Activated naive CD8-positive, alpha-beta T cell treated with anti-CD3 and anti-CD28 coated beads, Interleukin-2, amount 50 U/mL, for 24 hours (primary cell): ENCODE measurements at regions not wholly inside any gene's neighbourhood (a gene's known extent, or its start where the extent isn't known, plus 50 kb on each side); places are given as distances from the start of the nearest gene placed in this dataset.
"Not testable (repeated sequence)": the region's sequence is repeated elsewhere in the genome, so short reads cannot be mapped to it uniquely, and the experiment has no call there.

Source experiments
- ATAC-seq: fragments of 150-1000 bp; cut with Tn5 transposase; one replicate; pipeline ENCODE4 v1.10.0; 2021
- DNase-seq: peaks from one replicate; pipeline ENCODE4 v3.0.0; 2021
- H3K27ac Mint-ChIP-seq: one replicate; pipeline ENCODE4 v1.8.0; 2021; ENCODE audit warnings: mild to moderate bottlenecking, mixed read lengths
- H3K27me3 Mint-ChIP-seq: one replicate; pipeline ENCODE4 v1.8.0; 2021; ENCODE audit warnings: mixed read lengths
- H3K36me3 Mint-ChIP-seq: one replicate; pipeline ENCODE4 v1.8.0; 2021; ENCODE audit warnings: low read depth, mixed read lengths
- H3K4me1 Mint-ChIP-seq: one replicate; pipeline ENCODE4 v1.8.0; 2021; ENCODE audit warnings: mixed read lengths
- H3K4me3 Mint-ChIP-seq: one replicate; pipeline ENCODE4 v1.8.0; 2021; ENCODE audit warnings: mild to moderate bottlenecking, moderate library complexity, mixed read lengths
- H3K9me3 Mint-ChIP-seq: one replicate; pipeline ENCODE4 v1.8.0; 2021; ENCODE audit warnings: mixed read lengths

DNA sequence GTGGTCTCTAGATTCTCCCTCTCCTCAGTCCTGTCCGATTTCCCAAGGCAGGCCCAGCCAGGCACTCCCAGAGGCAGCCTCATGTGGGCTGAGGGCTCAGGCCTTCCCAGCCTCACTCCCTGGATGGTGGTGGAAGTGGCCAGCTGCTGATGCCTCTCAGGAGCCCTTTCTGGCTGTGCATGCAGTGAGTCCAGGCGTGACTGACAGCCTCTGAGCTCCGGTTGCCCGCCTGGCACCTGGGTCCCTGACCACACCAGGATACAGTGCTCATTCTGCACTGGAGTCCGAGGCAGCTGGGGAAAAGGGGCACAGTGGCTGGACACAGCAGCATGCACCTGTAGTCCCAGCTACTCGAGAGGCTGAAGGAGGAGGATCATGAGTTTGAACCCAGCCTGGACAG lies 132.6 kb downstream of the CUL2 start:
- no peak overlapping the region for H3K27ac Mint-ChIP-seq
- DNase-seq = no peak
- H3K36me3 Mint-ChIP-seq = no peaks in the 10 kb centered on the region
- no peak overlapping the region for H3K4me3 Mint-ChIP-seq
- H3K9me3 Mint-ChIP-seq = no peaks in the 10 kb centered on the region
- no peaks in the 10 kb centered on the region for H3K27me3 Mint-ChIP-seq
- peak; percentile 24 for ATAC-seq
- no peaks in the 10 kb centered on the region for H3K4me1 Mint-ChIP-seq

DNA sequence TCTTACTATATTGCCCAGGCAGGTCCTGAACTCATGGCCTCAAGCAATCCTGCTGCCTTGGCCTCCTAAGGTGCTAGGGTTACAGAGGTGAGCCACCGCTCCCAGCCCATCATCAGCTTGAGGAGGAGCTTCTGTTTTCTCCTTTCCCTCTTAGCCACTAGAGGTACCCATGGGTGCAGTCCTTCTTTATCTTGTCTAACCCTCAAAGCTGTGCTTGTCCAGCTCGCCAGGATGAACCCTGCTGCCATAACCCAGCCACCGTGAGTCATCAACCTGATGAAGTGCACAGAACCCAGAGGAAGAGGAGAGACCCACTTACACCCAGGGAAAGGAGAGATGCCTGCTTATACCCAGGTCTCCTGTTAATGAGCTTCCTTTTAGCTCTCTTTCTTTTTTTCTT lies 133.4 kb downstream of the CUL2 start:
- H3K27ac Mint-ChIP-seq = no peak overlapping the region
- no peaks in the 10 kb centered on the region for H3K9me3 Mint-ChIP-seq
- no peak overlapping the region for H3K4me3 Mint-ChIP-seq
- no peaks in the 10 kb centered on the region for H3K4me1 Mint-ChIP-seq
- H3K36me3 Mint-ChIP-seq = no peaks in the 10 kb centered on the region
- DNase-seq = no peak
- no peak for ATAC-seq
- no peaks in the 10 kb centered on the region for H3K27me3 Mint-ChIP-seq

DNA sequence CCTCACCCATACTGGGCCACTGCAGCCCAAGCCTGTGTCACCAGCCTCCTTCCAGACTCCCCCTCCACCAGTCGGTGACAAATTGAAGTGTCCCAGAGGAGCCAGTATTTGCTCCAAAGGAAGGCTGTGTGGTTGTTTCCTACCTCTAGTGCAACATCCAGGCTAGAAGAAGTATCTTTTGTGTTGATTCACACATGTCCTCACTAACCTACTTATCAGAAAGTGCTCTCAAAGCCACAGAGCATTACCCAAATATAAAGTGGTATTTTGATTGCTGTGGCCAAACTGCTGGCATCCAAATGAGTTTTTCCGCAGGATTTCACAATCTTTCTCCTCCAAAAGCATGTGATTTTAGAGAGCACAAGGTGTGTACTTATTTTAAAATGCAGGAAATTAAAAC lies 134.8 kb downstream of the CUL2 start:
- Mint-ChIP-seq H3K9me3 (no peaks in the 10 kb centered on the region), H3K27ac (no peak overlapping the region), H3K36me3 (no peaks in the 10 kb centered on the region), H3K4me3 (no peak overlapping the region), H3K27me3 (no peaks in the 10 kb centered on the region), H3K4me1 (no peaks in the 10 kb centered on the region)
- no peak for DNase-seq
- ATAC-seq = no peak

DNA sequence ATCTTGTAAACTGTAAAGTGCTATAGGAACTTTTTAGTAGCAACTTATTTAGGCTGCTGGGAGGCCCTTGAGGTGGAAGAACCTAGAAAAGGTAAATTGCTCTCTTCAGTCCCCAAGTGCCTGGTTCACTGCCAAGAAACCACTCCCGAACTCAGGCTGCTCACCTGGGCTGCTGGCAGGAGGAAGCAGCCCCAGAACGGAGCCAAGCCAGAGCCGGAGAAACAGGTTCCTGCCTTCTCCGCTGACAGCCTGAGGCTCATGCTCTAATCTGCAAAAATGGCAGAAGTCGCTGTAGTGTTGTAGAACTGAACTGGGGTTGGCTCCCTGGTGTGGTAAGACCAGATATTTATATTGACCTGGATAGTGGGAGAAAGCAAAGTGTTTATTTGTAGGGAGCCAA lies 136.0 kb downstream of the CUL2 start:
- H3K4me3 Mint-ChIP-seq = no peak overlapping the region

DNA sequence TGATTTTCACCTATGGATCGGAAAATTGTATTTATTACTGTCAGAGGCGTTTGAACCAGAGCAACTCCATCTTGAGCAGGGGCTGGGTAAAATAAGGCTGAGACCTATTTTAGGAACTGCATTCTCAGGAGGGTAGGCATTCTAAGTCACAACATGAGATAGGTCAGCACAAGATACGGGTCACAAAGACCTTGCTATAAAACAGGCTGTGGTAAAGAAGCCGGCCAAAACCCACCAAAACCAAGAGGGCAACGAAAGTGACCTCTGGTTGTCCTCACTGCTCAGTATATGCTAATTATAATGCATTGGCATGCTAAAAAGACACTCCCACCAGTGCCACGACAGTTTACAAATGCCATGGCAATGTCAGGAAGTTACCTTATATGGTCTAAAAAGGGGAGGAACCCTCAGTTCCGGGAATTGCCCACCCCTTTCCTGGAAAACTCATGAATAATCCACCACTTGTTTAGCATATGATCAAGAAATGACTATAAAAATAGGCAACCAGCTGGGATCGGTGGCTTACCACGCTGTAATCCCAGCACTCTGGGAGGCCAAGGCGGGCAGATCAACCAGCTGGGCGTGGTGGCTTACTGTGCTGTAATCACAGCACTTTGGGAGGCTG lies 136.3 kb upstream of the PARD3 start:
- not testable (repeated sequence) for ATAC-seq, H3K4me3 Mint-ChIP-seq, H3K27ac Mint-ChIP-seq, H3K36me3 Mint-ChIP-seq, H3K27me3 Mint-ChIP-seq, H3K4me1 Mint-ChIP-seq, H3K9me3 Mint-ChIP-seq
- DNase-seq = peak; percentile 16

More for the DNA sequence above, 136.0 kb downstream of the CUL2 start:
- no peaks in the 10 kb centered on the region for H3K36me3 Mint-ChIP-seq
- H3K9me3 Mint-ChIP-seq = no peaks in the 10 kb centered on the region
- DNase-seq = no peak
- H3K27me3 Mint-ChIP-seq = no peaks in the 10 kb centered on the region
- no peak overlapping the region for H3K27ac Mint-ChIP-seq
- no peaks in the 10 kb centered on the region for H3K4me1 Mint-ChIP-seq
- no peak for ATAC-seq

GRCh38 chr10:34945951-34946522 lies 130.9 kb upstream of the PARD3 start:
- H3K9me3 Mint-ChIP-seq, H3K36me3 Mint-ChIP-seq, H3K4me1 Mint-ChIP-seq, H3K4me3 Mint-ChIP-seq, H3K27ac Mint-ChIP-seq, DNase-seq, H3K27me3 Mint-ChIP-seq, ATAC-seq: not testable (repeated sequence)

- no peak for ATAC-seq
- H3K27ac Mint-ChIP-seq = no peak overlapping the region
- no peaks in the 10 kb centered on the region for H3K36me3 Mint-ChIP-seq
- H3K27me3 Mint-ChIP-seq = no peaks in the 10 kb centered on the region
- DNase-seq = no peak
- H3K9me3 Mint-ChIP-seq = no peaks in the 10 kb centered on the region
- no peak overlapping the region for H3K4me3 Mint-ChIP-seq
- H3K4me1 Mint-ChIP-seq = no peaks in the 10 kb centered on the region
Measured at GRCh38 chr10:34941471-34942357, 126.6 kb upstream of the PARD3 start.

GRCh38 chr10:34940436-34940835 lies 125.3 kb upstream of the PARD3 start:
- no peaks in the 10 kb centered on the region for H3K36me3 Mint-ChIP-seq
- no peak overlapping the region for H3K4me3 Mint-ChIP-seq
- DNase-seq = no peak
- H3K4me1 Mint-ChIP-seq = no peaks in the 10 kb centered on the region
- H3K27me3 Mint-ChIP-seq = no peaks in the 10 kb centered on the region
- no peak for ATAC-seq
- no peak overlapping the region for H3K27ac Mint-ChIP-seq
- no peaks in the 10 kb centered on the region for H3K9me3 Mint-ChIP-seq

- Mint-ChIP-seq H3K27me3 (no peaks in the 10 kb centered on the region), H3K36me3 (no peaks in the 10 kb centered on the region), H3K4me1 (no peaks in the 10 kb centered on the region), H3K27ac (no peak overlapping the region), H3K4me3 (no peak overlapping the region), H3K9me3 (no peaks in the 10 kb centered on the region)
- DNase-seq (no peak), ATAC-seq (no peak)
Measured at GRCh38 chr10:34938399-34938670, 123.2 kb upstream of the PARD3 start.

GRCh38 chr10:34937643-34938398 lies 122.7 kb upstream of the PARD3 start:
- H3K4me1 Mint-ChIP-seq, ATAC-seq, H3K27ac Mint-ChIP-seq, H3K4me3 Mint-ChIP-seq, H3K27me3 Mint-ChIP-seq, DNase-seq, H3K36me3 Mint-ChIP-seq, H3K9me3 Mint-ChIP-seq: not testable (repeated sequence)

GRCh38 chr10:34936061-34936460 lies 121.0 kb upstream of the PARD3 start:
- Mint-ChIP-seq H3K9me3 (no peaks in the 10 kb centered on the region), H3K27me3 (no peaks in the 10 kb centered on the region), H3K36me3 (no peaks in the 10 kb centered on the region), H3K27ac (no peak overlapping the region), H3K4me3 (no peak overlapping the region), H3K4me1 (no peaks in the 10 kb centered on the region)
- no peak for ATAC-seq
- DNase-seq = no peak

- no peaks in the 10 kb centered on the region for H3K36me3 Mint-ChIP-seq
- no peak overlapping the region for H3K4me3 Mint-ChIP-seq
- no peaks in the 10 kb centered on the region for H3K4me1 Mint-ChIP-seq
- ATAC-seq (no peak), DNase-seq (no peak)
- H3K9me3 Mint-ChIP-seq = no peaks in the 10 kb centered on the region
- no peak overlapping the region for H3K27ac Mint-ChIP-seq
- no peaks in the 10 kb centered on the region for H3K27me3 Mint-ChIP-seq
Measured at GRCh38 chr10:34933676-34934075, 118.6 kb upstream of the PARD3 start.

GRCh38 chr10:34932235-34932634 lies 117.1 kb upstream of the PARD3 start:
- Mint-ChIP-seq H3K27me3 (no peaks in the 10 kb centered on the region), H3K4me3 (no peak overlapping the region), H3K27ac (no peak overlapping the region), H3K4me1 (no peaks in the 10 kb centered on the region), H3K36me3 (no peaks in the 10 kb centered on the region), H3K9me3 (no peaks in the 10 kb centered on the region)
- ATAC-seq (no peak), DNase-seq (no peak)

DNA sequence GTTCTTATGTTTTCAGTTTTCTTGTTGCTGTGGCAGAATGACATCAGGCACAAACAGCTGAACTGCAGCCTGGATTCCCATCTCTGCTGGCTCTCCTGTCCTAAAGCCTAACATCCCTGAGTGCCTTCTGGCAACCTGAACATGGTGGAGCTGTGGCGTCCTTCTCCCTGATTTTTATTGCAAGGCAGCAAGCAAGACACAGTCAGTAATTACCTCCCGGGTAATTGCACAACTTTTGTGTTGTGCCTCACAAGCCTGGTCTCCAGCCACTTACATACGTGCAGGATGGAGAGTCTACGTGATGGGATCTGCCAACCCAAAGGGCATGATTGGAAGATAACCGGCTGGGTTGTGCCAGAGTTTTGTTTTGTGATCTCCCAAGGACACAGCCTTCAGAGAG lies 116.1 kb upstream of the PARD3 start:
- no peak for DNase-seq
- Mint-ChIP-seq H3K9me3 (peaks cover 4% of the 10 kb centered on the region), H3K27me3 (no peaks in the 10 kb centered on the region), H3K27ac (no peak overlapping the region), H3K4me3 (no peak overlapping the region), H3K4me1 (no peaks in the 10 kb centered on the region), H3K36me3 (no peaks in the 10 kb centered on the region)
- ATAC-seq = no peak

DNA sequence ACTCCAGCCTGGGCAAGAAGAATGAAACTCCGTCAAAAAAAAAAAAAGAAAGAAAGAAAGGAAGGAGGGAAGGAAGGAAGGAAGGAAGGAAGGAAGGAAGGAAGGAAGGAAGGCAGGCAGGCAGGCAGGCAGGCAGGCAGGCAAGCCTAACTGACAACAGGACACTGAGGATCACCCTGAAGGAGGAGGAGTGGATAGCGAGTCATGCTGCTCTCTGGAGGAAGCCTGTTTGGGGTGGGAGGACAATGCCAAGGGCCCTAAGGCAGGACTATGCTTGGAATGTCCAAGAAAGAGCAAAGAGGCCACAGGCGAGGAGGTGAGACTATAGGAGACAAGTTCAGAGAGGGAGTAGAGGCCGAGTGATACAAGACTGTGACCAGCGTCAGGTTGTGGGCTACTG lies 107.0 kb upstream of the PARD3 start:
- Mint-ChIP-seq H3K27ac (no peak overlapping the region), H3K9me3 (peaks cover 21% of the 10 kb centered on the region), H3K36me3 (no peaks in the 10 kb centered on the region), H3K4me3 (no peak overlapping the region), H3K27me3 (no peaks in the 10 kb centered on the region), H3K4me1 (no peaks in the 10 kb centered on the region)
- DNase-seq = no peak
- ATAC-seq = no peak
